ENCODE measurements at regions not wholly inside any gene's neighbourhood (a gene's known extent, or its start where the extent isn't known, plus 50 kb on each side); places are given as distances from the start of the nearest gene placed in this dataset.

GRCh38 chr4:59258002-59258401 is 1942.1 kb upstream of the ADGRL3 start:
- Mint-ChIP-seq H3K27ac (no peak overlapping the region), H3K4me1 (no peaks in the 10 kb centered on the region), H3K36me3 (ENCODE audit: low read depth) (no peaks in the 10 kb centered on the region), H3K27me3 (no peaks in the 10 kb centered on the region), H3K4me3 (no peak overlapping the region), H3K9me3 (peaks cover 2% of the 10 kb centered on the region)
- no peak for TF ChIP-seq CTCF (IDR thresholded peaks at IDR 0.05)
- POLR2A ChIA-PET = no interaction called here
- ATAC-seq (ENCODE audit: low read depth) = no peak
- intact Hi-C loops (cut with micrococcal nuclease) = no loop called here
- CTCF ChIA-PET = no interaction called here
- no peak for DNase-seq

GRCh38 chr4:59307609-59308008 is 1892.5 kb upstream of the ADGRL3 start:
- TF ChIP-seq CTCF (IDR thresholded peaks at IDR 0.05) = no peak
- no peak for DNase-seq
- Mint-ChIP-seq H3K9me3 (peaks cover 7% of the 10 kb centered on the region), H3K27me3 (no peaks in the 10 kb centered on the region), H3K27ac (no peak overlapping the region), H3K4me1 (no peaks in the 10 kb centered on the region), H3K4me3 (no peak overlapping the region), H3K36me3 (ENCODE audit: low read depth) (no peaks in the 10 kb centered on the region)
- CTCF ChIA-PET = no interaction called here
- no peak for ATAC-seq (ENCODE audit: low read depth)
- POLR2A ChIA-PET = no interaction called here
- intact Hi-C loops (cut with micrococcal nuclease) = no loop called here

GRCh38 chr4:59314637-59315036 is 1885.5 kb upstream of the ADGRL3 start:
- Mint-ChIP-seq H3K27ac (no peak overlapping the region), H3K36me3 (ENCODE audit: low read depth) (no peaks in the 10 kb centered on the region), H3K4me1 (no peaks in the 10 kb centered on the region), H3K27me3 (no peaks in the 10 kb centered on the region), H3K4me3 (no peak overlapping the region), H3K9me3 (peaks cover 2% of the 10 kb centered on the region)
- ATAC-seq (ENCODE audit: low read depth) (no peak), DNase-seq (no peak)
- no peak for TF ChIP-seq CTCF (IDR thresholded peaks at IDR 0.05)
- ChIA-PET CTCF (no interaction called here), POLR2A (no interaction called here)
- intact Hi-C loops (cut with micrococcal nuclease) = no loop called here

- DNase-seq (no peak), ATAC-seq (ENCODE audit: low read depth) (no peak)
- intact Hi-C loops (cut with micrococcal nuclease) = no loop called here
- Mint-ChIP-seq H3K27me3 (no peaks in the 10 kb centered on the region), H3K36me3 (ENCODE audit: low read depth) (no peaks in the 10 kb centered on the region), H3K27ac (no peak overlapping the region), H3K4me1 (no peaks in the 10 kb centered on the region), H3K4me3 (no peak overlapping the region), H3K9me3 (peaks cover 9% of the 10 kb centered on the region)
- ChIA-PET CTCF (no interaction called here), POLR2A (no interaction called here)
- no peak for TF ChIP-seq CTCF (IDR thresholded peaks at IDR 0.05)
These were observed 1860.5 kb upstream of the ADGRL3 start for GRCh38 chr4:59339631-59340030.

- ChIA-PET CTCF (no interaction called here), POLR2A (no interaction called here)
- no peaks in the 10 kb centered on the region for H3K27me3 Mint-ChIP-seq
- no peak for DNase-seq
- no peak overlapping the region for H3K27ac Mint-ChIP-seq
- ATAC-seq (ENCODE audit: low read depth) = no peak
- no peaks in the 10 kb centered on the region for H3K4me1 Mint-ChIP-seq
- intact Hi-C loops (cut with micrococcal nuclease) = no loop called here
- H3K4me3 Mint-ChIP-seq = no peak overlapping the region
- H3K9me3 Mint-ChIP-seq = peaks cover 9% of the 10 kb centered on the region
- H3K36me3 Mint-ChIP-seq (ENCODE audit: low read depth) = no peaks in the 10 kb centered on the region
- no peak for TF ChIP-seq CTCF (IDR thresholded peaks at IDR 0.05)
These were observed 1858.6 kb upstream of the ADGRL3 start for GRCh38 chr4:59341506-59341905.
